ENCODE measurements at regions not wholly inside any gene's neighbourhood (a gene's known extent, or its start where the extent isn't known, plus 50 kb on each side); places are given as distances from the start of the nearest gene placed in this dataset.

GRCh38 chr2:167862782-167863181, 384.6 kb downstream of the STK39 start:
- no peak for TF ChIP-seq EZH2 (IDR thresholded peaks at IDR 0.05; ENCODE audit: borderline replicate concordance, low read depth, low read length, severe bottlenecking)
- TF ChIP-seq CTCF (IDR thresholded peaks at IDR 0.05; ENCODE audit: borderline replicate concordance, extremely low read depth, low read length, poor library complexity, severe bottlenecking), result no peak
- Histone ChIP-seq H2AFZ (ENCODE audit: low read depth, low read length) (no peak overlapping the region), H4K20me1 (ENCODE audit: insufficient read depth, low read length) (no peaks in the 10 kb centered on the region), H3K4me2 (ENCODE audit: insufficient read depth, low read length) (no peak overlapping the region), H3K9me3 (ENCODE audit: insufficient read depth, low read length, severe bottlenecking) (no peaks in the 10 kb centered on the region), H3K79me2 (ENCODE audit: insufficient read depth, low read length) (no peaks in the 10 kb centered on the region), H3K27ac (ENCODE audit: low read length) (no peak overlapping the region), H3K27me3 (ENCODE audit: insufficient read depth, low read length, poor library complexity) (peaks cover 2% of the 10 kb centered on the region), H3K9ac (ENCODE audit: low read depth, low read length) (no peak overlapping the region), H3K36me3 (ENCODE audit: insufficient read depth, low read length) (no peaks in the 10 kb centered on the region), H3K4me1 (ENCODE audit: insufficient read depth, low read length) (no peaks in the 10 kb centered on the region), H3K4me3 (ENCODE audit: low read depth in 1 of 2, low read length in 2 of 2) (no peak overlapping the region)
- no peak for DNase-seq
- ATAC-seq (ENCODE audit: insufficient read depth, low read depth), result no peak

- Histone ChIP-seq H3K36me3 (ENCODE audit: insufficient read depth, low read length) (no peaks in the 10 kb centered on the region), H3K4me2 (ENCODE audit: insufficient read depth, low read length) (no peak overlapping the region), H3K79me2 (ENCODE audit: insufficient read depth, low read length) (no peaks in the 10 kb centered on the region), H3K27ac (ENCODE audit: low read length) (no peak overlapping the region), H3K4me1 (ENCODE audit: insufficient read depth, low read length) (no peaks in the 10 kb centered on the region), H3K4me3 (ENCODE audit: low read depth in 1 of 2, low read length in 2 of 2) (no peak overlapping the region), H4K20me1 (ENCODE audit: insufficient read depth, low read length) (no peaks in the 10 kb centered on the region), H2AFZ (ENCODE audit: low read depth, low read length) (no peak overlapping the region), H3K9me3 (ENCODE audit: insufficient read depth, low read length, severe bottlenecking) (no peaks in the 10 kb centered on the region), H3K27me3 (ENCODE audit: insufficient read depth, low read length, poor library complexity) (peaks cover 2% of the 10 kb centered on the region), H3K9ac (ENCODE audit: low read depth, low read length) (no peak overlapping the region)
- TF ChIP-seq EZH2 (IDR thresholded peaks at IDR 0.05; ENCODE audit: borderline replicate concordance, low read depth, low read length, severe bottlenecking) (no peak), CTCF (IDR thresholded peaks at IDR 0.05; ENCODE audit: borderline replicate concordance, extremely low read depth, low read length, poor library complexity, severe bottlenecking) (no peak)
- ATAC-seq (ENCODE audit: insufficient read depth, low read depth) (no peak), DNase-seq (no peak)
Observed at GRCh38 chr2:167862296-167862695, 385.1 kb downstream of the STK39 start.

- H3K36me3 ChIP-seq (ENCODE audit: insufficient read depth, low read length), result no peaks in the 10 kb centered on the region
- no peak overlapping the region for H3K4me2 ChIP-seq (ENCODE audit: insufficient read depth, low read length)
- no peak overlapping the region for H2AFZ ChIP-seq (ENCODE audit: low read depth, low read length)
- no peaks in the 10 kb centered on the region for H3K4me1 ChIP-seq (ENCODE audit: insufficient read depth, low read length)
- H3K9me3 ChIP-seq (ENCODE audit: insufficient read depth, low read length, severe bottlenecking), result no peaks in the 10 kb centered on the region
- H3K9ac ChIP-seq (ENCODE audit: low read depth, low read length), result no peak overlapping the region
- H3K27ac ChIP-seq (ENCODE audit: low read length), result no peak overlapping the region
- H4K20me1 ChIP-seq (ENCODE audit: insufficient read depth, low read length), result no peaks in the 10 kb centered on the region
- H3K27me3 ChIP-seq (ENCODE audit: insufficient read depth, low read length, poor library complexity), result peaks cover 2% of the 10 kb centered on the region
- TF ChIP-seq CTCF (IDR thresholded peaks at IDR 0.05; ENCODE audit: borderline replicate concordance, extremely low read depth, low read length, poor library complexity, severe bottlenecking), result no peak
- TF ChIP-seq EZH2 (IDR thresholded peaks at IDR 0.05; ENCODE audit: borderline replicate concordance, low read depth, low read length, severe bottlenecking), result no peak
- DNase-seq (no peak), ATAC-seq (ENCODE audit: insufficient read depth, low read depth) (no peak)
- H3K4me3 ChIP-seq (ENCODE audit: low read depth in 1 of 2, low read length in 2 of 2), result no peak overlapping the region
- H3K79me2 ChIP-seq (ENCODE audit: insufficient read depth, low read length), result no peaks in the 10 kb centered on the region
Observed at GRCh38 chr2:167861574-167862193, 385.7 kb downstream of the STK39 start.
